Parathyroid adenoma (tissue), 2 donors: ENCODE measurements at regions not wholly inside any gene's neighbourhood (a gene's known extent, or its start where the extent isn't known, plus 50 kb on each side); places are given as distances from the start of the nearest gene placed in this dataset.

Source experiments
- H2AFZ ChIP-seq: fragments of 300-600 bp; sonication (generic); one replicate; pipeline ENCODE4 v1.7.0; 2017; ENCODE audit warnings: antibody characterized with exemption, mild to moderate bottlenecking
- H3K27ac ChIP-seq: fragments of 300-600 bp; sonication (generic); one replicate; pipeline ENCODE4 v1.7.0; 2017
- H3K27me3 ChIP-seq: fragments of 300-600 bp; sonication (generic); one replicate; pipeline ENCODE4 v1.7.0; 2017; ENCODE audit warnings: low read length; ENCODE audit not compliant: control insufficient read depth, insufficient read depth
- H3K36me3 ChIP-seq: fragments of 300-600 bp; sonication (generic); one replicate; pipeline ENCODE4 v1.7.0; 2017; ENCODE audit warnings: low read length; ENCODE audit not compliant: control insufficient read depth, insufficient read depth
- H3K4me1 ChIP-seq: fragments of 300-600 bp; sonication (generic); one replicate; pipeline ENCODE4 v1.7.0; 2017; ENCODE audit warnings: control low read depth
- H3K4me2 ChIP-seq: fragments of 300-600 bp; sonication (generic); one replicate; pipeline ENCODE4 v1.7.0; 2017; ENCODE audit warnings: low read length
- H3K4me3 ChIP-seq: fragments of 300-600 bp; sonication (generic); one replicate; pipeline ENCODE4 v1.7.0; 2017; ENCODE audit warnings: low read depth, low read length
- H3K79me2 ChIP-seq: fragments of 300-600 bp; sonication (generic); one replicate; pipeline ENCODE4 v1.7.0; 2017; ENCODE audit warnings: control low read depth
- H3K9ac ChIP-seq: fragments of 300-600 bp; sonication (generic); one replicate; pipeline ENCODE4 v1.7.0; 2017; ENCODE audit warnings: mild to moderate bottlenecking
- H3K9me3 ChIP-seq: fragments of 300-600 bp; sonication (generic); one replicate; pipeline ENCODE4 v1.7.0; 2017; ENCODE audit warnings: low read length; ENCODE audit not compliant: control insufficient read depth
- TF ChIP-seq, protein P1 (sequence below): fragments of 300-600 bp; sonication (generic); IDR thresholded peaks from one replicate; pipeline ENCODE4 v1.7.0; 2017; ENCODE audit warnings: antibody characterized with exemption, mild to moderate bottlenecking
- donor health status: primary hyperparathyroidism.

DNA sequence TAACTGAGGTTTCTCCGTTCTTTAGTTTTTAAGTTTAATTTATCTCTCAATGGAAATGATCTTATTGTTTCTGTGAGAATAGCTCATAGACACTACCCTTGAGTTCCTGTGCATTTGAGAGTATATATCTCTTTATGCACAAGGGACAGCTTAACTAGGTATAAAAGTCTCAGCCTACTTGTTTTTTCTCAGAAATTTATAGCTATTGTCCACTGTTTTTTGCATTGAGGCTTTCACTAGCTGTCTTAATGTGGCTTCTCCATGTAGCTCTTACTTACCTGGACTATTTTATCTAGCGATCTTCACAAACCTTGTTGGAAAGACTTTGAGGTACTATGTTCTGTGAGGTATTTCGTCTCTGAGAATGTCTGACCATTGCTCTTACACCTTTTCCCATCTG lies 153.9 kb upstream of the RTL1 start:
- Histone ChIP-seq H3K27ac (no peak overlapping the region), H3K4me1 (no peaks in the 10 kb centered on the region), H3K36me3 (no peaks in the 10 kb centered on the region), H3K9me3 (no peaks in the 10 kb centered on the region), H3K4me2 (no peak overlapping the region), H3K9ac (no peak overlapping the region), H3K79me2 (no peaks in the 10 kb centered on the region), H3K27me3 (no peaks in the 10 kb centered on the region), H2AFZ (no peak overlapping the region), H3K4me3 (no peak overlapping the region)
- TF ChIP-seq, protein P1, sequence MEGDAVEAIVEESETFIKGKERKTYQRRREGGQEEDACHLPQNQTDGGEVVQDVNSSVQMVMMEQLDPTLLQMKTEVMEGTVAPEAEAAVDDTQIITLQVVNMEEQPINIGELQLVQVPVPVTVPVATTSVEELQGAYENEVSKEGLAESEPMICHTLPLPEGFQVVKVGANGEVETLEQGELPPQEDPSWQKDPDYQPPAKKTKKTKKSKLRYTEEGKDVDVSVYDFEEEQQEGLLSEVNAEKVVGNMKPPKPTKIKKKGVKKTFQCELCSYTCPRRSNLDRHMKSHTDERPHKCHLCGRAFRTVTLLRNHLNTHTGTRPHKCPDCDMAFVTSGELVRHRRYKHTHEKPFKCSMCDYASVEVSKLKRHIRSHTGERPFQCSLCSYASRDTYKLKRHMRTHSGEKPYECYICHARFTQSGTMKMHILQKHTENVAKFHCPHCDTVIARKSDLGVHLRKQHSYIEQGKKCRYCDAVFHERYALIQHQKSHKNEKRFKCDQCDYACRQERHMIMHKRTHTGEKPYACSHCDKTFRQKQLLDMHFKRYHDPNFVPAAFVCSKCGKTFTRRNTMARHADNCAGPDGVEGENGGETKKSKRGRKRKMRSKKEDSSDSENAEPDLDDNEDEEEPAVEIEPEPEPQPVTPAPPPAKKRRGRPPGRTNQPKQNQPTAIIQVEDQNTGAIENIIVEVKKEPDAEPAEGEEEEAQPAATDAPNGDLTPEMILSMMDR = no peak

DNA sequence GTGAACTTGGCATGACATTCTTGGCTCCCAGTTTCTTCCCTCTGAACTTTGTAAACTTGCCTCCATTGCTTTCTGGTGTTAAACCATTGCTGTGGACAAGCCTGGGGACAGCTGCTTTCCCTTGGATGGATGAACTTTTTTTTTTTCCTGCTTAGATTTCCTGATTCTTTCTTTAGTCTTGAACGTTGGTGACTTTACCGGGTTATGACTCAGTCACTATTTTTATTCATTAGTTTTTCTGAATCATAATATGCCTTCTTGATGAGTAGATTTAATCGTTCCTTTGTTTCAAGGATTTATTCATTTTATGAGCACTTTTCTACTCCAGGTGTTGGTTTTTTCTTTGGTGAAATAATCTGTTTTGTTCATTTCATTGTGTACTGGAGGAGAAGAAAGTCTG lies 155.0 kb upstream of the RTL1 start:
- no peaks in the 10 kb centered on the region for H3K9me3 ChIP-seq
- H3K27me3 ChIP-seq = no peaks in the 10 kb centered on the region
- no peak overlapping the region for H3K4me2 ChIP-seq
- no peaks in the 10 kb centered on the region for H3K36me3 ChIP-seq
- no peaks in the 10 kb centered on the region for H3K4me1 ChIP-seq
- no peak overlapping the region for H3K4me3 ChIP-seq
- H3K27ac ChIP-seq = no peak overlapping the region
- H2AFZ ChIP-seq = no peak overlapping the region
- H3K9ac ChIP-seq = no peak overlapping the region
- no peaks in the 10 kb centered on the region for H3K79me2 ChIP-seq
- TF ChIP-seq, protein P1 = no peak

DNA sequence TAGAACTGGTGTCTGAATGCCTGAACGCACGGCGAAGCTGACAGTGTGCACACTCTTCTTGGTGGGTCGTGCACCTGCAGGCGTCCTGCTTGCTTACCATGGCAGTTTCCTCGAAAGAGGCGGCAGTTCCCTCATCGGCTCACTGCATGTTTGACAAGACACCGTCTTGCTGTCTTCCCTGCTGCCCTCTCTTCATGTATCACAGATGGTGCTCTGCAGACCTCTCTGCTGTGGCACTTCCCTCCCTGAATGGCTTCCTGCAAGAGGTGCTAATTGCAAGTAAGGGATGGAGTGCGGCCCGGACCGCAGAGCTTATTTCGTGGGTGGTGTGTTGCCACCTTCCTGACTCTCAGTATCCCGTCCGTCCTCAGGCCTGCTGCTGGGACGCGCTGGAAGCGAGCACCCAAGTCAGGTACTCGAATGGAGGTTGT lies 156.7 kb upstream of the RTL1 start:
- Histone ChIP-seq H3K36me3 (no peaks in the 10 kb centered on the region), H3K4me2 (no peak overlapping the region), H3K79me2 (no peaks in the 10 kb centered on the region), H3K9me3 (no peaks in the 10 kb centered on the region), H3K9ac (no peak overlapping the region), H2AFZ (no peak overlapping the region), H3K27me3 (no peaks in the 10 kb centered on the region), H3K27ac (no peak overlapping the region), H3K4me3 (no peak overlapping the region), H3K4me1 (no peaks in the 10 kb centered on the region)
- TF ChIP-seq, protein P1 = no peak

DNA sequence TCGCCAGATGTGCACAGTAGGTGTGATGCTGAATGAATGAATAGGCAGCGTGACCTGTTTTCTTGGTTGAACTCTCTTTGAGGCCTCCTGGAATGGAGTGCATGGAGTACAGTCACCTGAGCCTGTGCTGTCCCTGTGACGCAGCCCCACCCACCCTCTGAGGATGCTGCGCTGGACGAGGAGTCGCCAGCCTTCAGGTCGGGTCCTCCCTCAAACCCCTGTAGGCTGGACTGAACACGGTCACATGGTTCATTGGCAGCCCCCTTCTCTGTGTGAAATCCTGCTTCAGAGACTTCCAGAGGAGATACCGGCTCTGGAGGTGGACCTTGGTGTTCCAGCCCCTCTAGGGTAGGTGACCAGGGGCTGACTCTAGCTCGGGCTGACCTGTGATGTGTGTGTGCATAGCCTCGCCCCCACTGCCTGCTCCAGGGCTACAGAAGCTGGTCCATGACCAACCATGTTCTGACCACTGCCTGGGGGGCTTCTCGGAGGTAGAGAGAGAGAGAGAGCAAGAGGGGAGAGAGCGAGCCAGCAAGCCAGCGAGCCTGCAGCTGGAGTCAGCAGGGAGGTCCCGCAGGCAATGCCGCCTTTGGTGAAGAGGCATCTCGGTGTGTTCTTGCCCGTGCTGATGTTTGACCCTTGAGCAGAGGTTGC lies 158.0 kb upstream of the RTL1 start:
- Histone ChIP-seq H3K27me3 (no peaks in the 10 kb centered on the region), H3K36me3 (no peaks in the 10 kb centered on the region), H3K27ac (no peak overlapping the region), H3K79me2 (no peaks in the 10 kb centered on the region), H3K4me3 (no peak overlapping the region), H3K4me1 (no peaks in the 10 kb centered on the region), H3K9ac (no peak overlapping the region), H3K4me2 (no peak overlapping the region), H2AFZ (no peak overlapping the region), H3K9me3 (no peaks in the 10 kb centered on the region)
- TF ChIP-seq, protein P1 = no peak

DNA sequence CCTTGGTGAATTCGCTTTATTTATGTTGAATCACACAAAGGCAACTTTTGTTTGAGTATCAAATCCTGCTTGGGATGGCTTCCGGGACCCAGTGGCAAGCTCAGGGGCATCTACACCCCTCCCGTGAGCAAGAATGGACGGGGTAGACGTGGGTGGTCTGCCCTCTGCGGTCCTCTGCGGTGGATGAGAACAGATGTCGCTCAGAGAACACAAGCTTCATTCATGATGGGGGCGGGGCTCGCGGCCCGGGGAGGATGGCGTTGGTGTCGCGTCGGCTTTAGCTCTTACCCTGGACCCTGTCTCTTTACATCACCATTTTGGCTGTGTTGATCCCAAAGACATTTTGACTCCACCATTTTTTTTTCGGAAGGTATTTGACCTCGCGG lies 158.5 kb upstream of the RTL1 start:
- H3K79me2 ChIP-seq = no peaks in the 10 kb centered on the region
- TF ChIP-seq, protein P1 = no peak
- no peaks in the 10 kb centered on the region for H3K9me3 ChIP-seq
- H3K4me1 ChIP-seq = no peaks in the 10 kb centered on the region
- no peaks in the 10 kb centered on the region for H3K36me3 ChIP-seq
- H3K4me3 ChIP-seq = no peak overlapping the region
- H2AFZ ChIP-seq = no peak overlapping the region
- H3K9ac ChIP-seq = no peak overlapping the region
- no peaks in the 10 kb centered on the region for H3K27me3 ChIP-seq
- no peak overlapping the region for H3K27ac ChIP-seq
- no peak overlapping the region for H3K4me2 ChIP-seq
